ENCODE measurements at regions not wholly inside any gene's neighbourhood (a gene's known extent, or its start where the extent isn't known, plus 50 kb on each side); places are given as distances from the start of the nearest gene placed in this dataset.

- H3K4me1 ChIP-seq (ENCODE audit: control insufficient read depth, insufficient read depth, low read length): no peaks in the 10 kb centered on the region
- CTCF ChIA-PET: no interaction called here
Observed at GRCh38 chr3:21120826-21121225, 630.2 kb downstream of the ZNF385D start.

GRCh38 chr3:21117370-21117769, 633.6 kb downstream of the ZNF385D start:
- Histone ChIP-seq H3K4me3 (ENCODE audit: low read depth, low read length) (no peak overlapping the region), H3K4me1 (ENCODE audit: control insufficient read depth, insufficient read depth, low read length) (no peaks in the 10 kb centered on the region), H3K27ac (ENCODE audit: extremely low read depth, low read depth, low read length) (no peak overlapping the region), H3K36me3 (ENCODE audit: control insufficient read depth in 2 of 2, insufficient read depth in 1 of 2, low read length in 2 of 2) (no peaks in the 10 kb centered on the region), H3K9me3 (ENCODE audit: control insufficient read depth, insufficient read depth, low read depth, low read length) (no peaks in the 10 kb centered on the region)
- POLR2A ChIA-PET: no interaction called here
- TF ChIP-seq ZNF239 (tag by site-specific recombination; IDR thresholded peaks at IDR 0.05) (no peak), ZNF785 (tag by site-specific recombination; IDR thresholded peaks at IDR 0.05) (no peak), ZNF596 (tag by site-specific recombination; IDR thresholded peaks at IDR 0.05) (no peak), ZNF433 (tag by site-specific recombination; IDR thresholded peaks at IDR 0.05; ENCODE audit: low read depth) (no peak), ZNF510 (tag by site-specific recombination; IDR thresholded peaks at IDR 0.05; ENCODE audit: insufficient replicate concordance) (no peak)
- CTCF ChIA-PET: no interaction called here

More at GRCh38 chr3:21120826-21121225, 630.2 kb downstream of the ZNF385D start:
- POLR2A ChIA-PET: no interaction called here
- Histone ChIP-seq H3K27ac (ENCODE audit: extremely low read depth, low read depth, low read length) (no peak overlapping the region), H3K4me3 (ENCODE audit: low read depth, low read length) (no peak overlapping the region), H3K9me3 (ENCODE audit: control insufficient read depth, insufficient read depth, low read depth, low read length) (no peaks in the 10 kb centered on the region), H3K36me3 (ENCODE audit: control insufficient read depth in 2 of 2, insufficient read depth in 1 of 2, low read length in 2 of 2) (no peaks in the 10 kb centered on the region)
- TF ChIP-seq ZNF138 (tag by site-specific recombination; IDR thresholded peaks at IDR 0.05; ENCODE audit: borderline replicate concordance): no peak
- no peak for TF ChIP-seq ZNF398 (tag by site-specific recombination; IDR thresholded peaks at IDR 0.05)
- no peak for TF ChIP-seq ZNF292 (tag by site-specific recombination; IDR thresholded peaks at IDR 0.05; ENCODE audit: borderline replicate concordance, low read depth)
- TF ChIP-seq ZNF704 (tag by site-specific recombination; IDR thresholded peaks at IDR 0.05): no peak
- TF ChIP-seq ZBTB7A (tag by site-specific recombination; IDR thresholded peaks at IDR 0.05; ENCODE audit: low read depth): no peak
- no peak for TF ChIP-seq ZNF629 (tag by site-specific recombination; IDR thresholded peaks at IDR 0.05)
- no peak for TF ChIP-seq ZBTB48 (tag by site-specific recombination; IDR thresholded peaks at IDR 0.05)
- no peak for TF ChIP-seq IKZF3 (tag by site-specific recombination; IDR thresholded peaks at IDR 0.05)
- no peak for TF ChIP-seq ZNF830 (tag by site-specific recombination; IDR thresholded peaks at IDR 0.05; ENCODE audit: low read depth)
- TF ChIP-seq ZSCAN30 (tag by site-specific recombination; IDR thresholded peaks at IDR 0.05): no peak

- no peaks in the 10 kb centered on the region for H3K36me3 ChIP-seq (ENCODE audit: control insufficient read depth in 2 of 2, insufficient read depth in 1 of 2, low read length in 2 of 2)
- POLR2A ChIA-PET: interaction anchor here (0.6 kb wide), 1 partner anchor 173 kb away, joined by 3 read pairs; no protein-coding TSS in a partner anchor
- H3K27ac ChIP-seq (ENCODE audit: extremely low read depth, low read depth, low read length): no peak overlapping the region
- H3K9me3 ChIP-seq (ENCODE audit: control insufficient read depth, insufficient read depth, low read depth, low read length): no peaks in the 10 kb centered on the region
- H3K4me3 ChIP-seq (ENCODE audit: low read depth, low read length): no peak overlapping the region
- CTCF ChIA-PET: no interaction called here
- no peaks in the 10 kb centered on the region for H3K4me1 ChIP-seq (ENCODE audit: control insufficient read depth, insufficient read depth, low read length)
- no peak for TF ChIP-seq ZNF10 (tag by site-specific recombination; IDR thresholded peaks at IDR 0.05)
- no peak for TF ChIP-seq ZNF114 (tag by site-specific recombination; IDR thresholded peaks at IDR 0.05)
- TF ChIP-seq ZFHX2 (tag by site-specific recombination; conservative IDR thresholded peaks at IDR 0.05): no peak
- TF ChIP-seq KLF7 (tag by site-specific recombination; IDR thresholded peaks at IDR 0.05; ENCODE audit: borderline replicate concordance): no peak
- TF ChIP-seq REPIN1 (tag by site-specific recombination; IDR thresholded peaks at IDR 0.05; ENCODE audit: low read depth): no peak
- no peak for TF ChIP-seq ZFP3 (tag by site-specific recombination; IDR thresholded peaks at IDR 0.05; ENCODE audit: low read depth)
- TF ChIP-seq SALL2 (tag by site-specific recombination; IDR thresholded peaks at IDR 0.05; ENCODE audit: borderline replicate concordance): no peak
- no peak for TF ChIP-seq ZNF529 (tag by site-specific recombination; IDR thresholded peaks at IDR 0.05; ENCODE audit: insufficient replicate concordance)
Observed at GRCh38 chr3:21109056-21109455, 642.0 kb downstream of the ZNF385D start.
